ENCODE measurements at regions not wholly inside any gene's neighbourhood (a gene's known extent, or its start where the extent isn't known, plus 50 kb on each side); places are given as distances from the start of the nearest gene placed in this dataset.

DNA sequence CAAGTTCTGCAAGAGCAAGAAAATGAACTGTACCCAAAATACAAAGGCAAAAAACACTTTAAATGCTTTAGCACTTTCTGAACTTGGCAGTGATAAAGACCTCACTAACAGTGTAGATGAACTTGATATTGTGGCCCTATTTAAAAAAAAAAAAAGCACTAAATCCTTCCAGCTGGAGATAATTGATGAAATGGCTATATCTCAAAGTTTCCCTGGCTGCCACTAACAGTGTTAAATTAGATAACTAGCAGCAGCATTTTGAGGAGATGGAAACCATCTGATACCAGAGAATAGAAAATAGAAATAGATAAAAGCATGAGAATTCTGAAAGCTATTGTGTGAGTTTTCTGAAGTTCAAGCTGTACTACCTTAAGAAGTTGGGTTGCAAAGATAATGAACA lies 317.2 kb downstream of the RWDD3 start:
- Histone ChIP-seq H2BK12ac (ENCODE audit: low read depth, low read length) (no peak overlapping the region), H3K14ac (ENCODE audit: insufficient read length) (no peak overlapping the region), H3K4me1 (replicated peaks in 1 of 4; ENCODE audit: control insufficient read depth in 3 of 4, insufficient read depth in 4 of 4, low read length in 3 of 4) (no peaks in the 10 kb centered on the region; a peak in 1 of 7 replicates), H2BK5ac (ENCODE audit: low read depth, low read length) (no peak overlapping the region), H4K5ac (ENCODE audit: insufficient read length, low read depth, low read length) (no peak overlapping the region), H2BK15ac (ENCODE audit: low read length) (no peak overlapping the region), H3K4ac (replicated peaks; ENCODE audit: insufficient read length, low read depth, low read length) (no peak overlapping the region), H3K23ac (ENCODE audit: insufficient read length) (no peak overlapping the region), H3K18ac (ENCODE audit: extremely low read depth, low read length) (no peak overlapping the region), H2BK20ac (ENCODE audit: low read length) (no peak overlapping the region), H3K27me3 (replicated peaks in 1 of 4; ENCODE audit: control insufficient read depth in 3 of 4, extremely low read depth in 1 of 4, insufficient read depth in 3 of 4, low read length in 3 of 4) (no peaks in the 10 kb centered on the region), H2AK5ac (ENCODE audit: low read depth, low read length) (no peak overlapping the region), H2BK120ac (replicated peaks; ENCODE audit: low read depth, low read length) (no peak overlapping the region), H4K8ac (ENCODE audit: extremely low read depth, insufficient read depth, low read length) (no peak overlapping the region), H4K20me1 (replicated peaks in 1 of 2; ENCODE audit: control insufficient read depth in 1 of 2, insufficient read depth in 2 of 2, low read length in 2 of 2) (no peaks in the 10 kb centered on the region), H3K79me1 (ENCODE audit: low read depth, low read length) (no peaks in the 10 kb centered on the region), H4K91ac (replicated peaks; ENCODE audit: insufficient read length, low read length) (no peak overlapping the region), H3K4me3 (ENCODE audit: extremely low read depth in 1 of 4, insufficient read depth in 2 of 4, low read depth in 3 of 4, low read length in 4 of 4) (no peak overlapping the region), H3K27ac (ENCODE audit: low read depth, low read length) (no peak overlapping the region), H3K56ac (replicated peaks; ENCODE audit: insufficient read length, low read depth, low read length) (no peak overlapping the region), H3K79me2 (ENCODE audit: control insufficient read depth in 1 of 2, insufficient read depth in 2 of 2, low read length in 2 of 2) (no peaks in the 10 kb centered on the region), H2AFZ (ENCODE audit: low read length) (no peak overlapping the region), H3K9ac (replicated peaks in 1 of 4; ENCODE audit: extremely low read depth in 1 of 4, low read depth in 3 of 4, low read length in 3 of 4) (no peak overlapping the region), H3K23me2 (ENCODE audit: low read depth, low read length) (no peaks in the 10 kb centered on the region), H3K9me3 (ENCODE audit: insufficient read depth in 2 of 2, low read depth in 1 of 2, low read length in 1 of 2) (no peaks in the 10 kb centered on the region), H3K4me2 (ENCODE audit: insufficient read depth in 1 of 2, low read depth in 2 of 2, low read length in 2 of 2) (no peak overlapping the region), H3K36me3 (ENCODE audit: control insufficient read depth in 2 of 4, insufficient read depth in 4 of 4, low read length in 3 of 4) (no peaks in the 10 kb centered on the region)
- DNase-seq (ENCODE audit: low read depth in 1 of 2, low spot score in 2 of 2) (no peak), FAIRE-seq (no peak)
- POLR2A ChIA-PET (ENCODE audit: partially characterized antibody): no interaction called here
- CTCF ChIA-PET (ENCODE audit: partially characterized antibody): no interaction called here
- no peak for TF ChIP-seq SP4 (IDR thresholded peaks at IDR 0.05; ENCODE audit: low read length)
- TF ChIP-seq TAF1 (IDR thresholded peaks at IDR 0.05; ENCODE audit: low read depth, low read length): no peak
- TF ChIP-seq KDM4A (IDR thresholded peaks at IDR 0.05; ENCODE audit: low read depth, low read length, severe bottlenecking): no peak
- TF ChIP-seq, protein P1, sequence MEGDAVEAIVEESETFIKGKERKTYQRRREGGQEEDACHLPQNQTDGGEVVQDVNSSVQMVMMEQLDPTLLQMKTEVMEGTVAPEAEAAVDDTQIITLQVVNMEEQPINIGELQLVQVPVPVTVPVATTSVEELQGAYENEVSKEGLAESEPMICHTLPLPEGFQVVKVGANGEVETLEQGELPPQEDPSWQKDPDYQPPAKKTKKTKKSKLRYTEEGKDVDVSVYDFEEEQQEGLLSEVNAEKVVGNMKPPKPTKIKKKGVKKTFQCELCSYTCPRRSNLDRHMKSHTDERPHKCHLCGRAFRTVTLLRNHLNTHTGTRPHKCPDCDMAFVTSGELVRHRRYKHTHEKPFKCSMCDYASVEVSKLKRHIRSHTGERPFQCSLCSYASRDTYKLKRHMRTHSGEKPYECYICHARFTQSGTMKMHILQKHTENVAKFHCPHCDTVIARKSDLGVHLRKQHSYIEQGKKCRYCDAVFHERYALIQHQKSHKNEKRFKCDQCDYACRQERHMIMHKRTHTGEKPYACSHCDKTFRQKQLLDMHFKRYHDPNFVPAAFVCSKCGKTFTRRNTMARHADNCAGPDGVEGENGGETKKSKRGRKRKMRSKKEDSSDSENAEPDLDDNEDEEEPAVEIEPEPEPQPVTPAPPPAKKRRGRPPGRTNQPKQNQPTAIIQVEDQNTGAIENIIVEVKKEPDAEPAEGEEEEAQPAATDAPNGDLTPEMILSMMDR (IDR thresholded peaks at IDR 0.05; ENCODE audit: control extremely low read depth in 1 of 3, insufficient read depth in 1 of 3, low read depth in 1 of 3, low read length in 3 of 3): no peak
- TF ChIP-seq RAD21 (IDR thresholded peaks at IDR 0.05 in 1 of 2, conservative IDR thresholded peaks at IDR 0.05 in 1 of 2; ENCODE audit: low read depth in 2 of 2, low read length in 2 of 2): no peak
- no peak for TF ChIP-seq EZH2 (IDR thresholded peaks at IDR 0.05; ENCODE audit: low read depth, low read length, severe bottlenecking)
- no peak for TF ChIP-seq CHD1 (IDR thresholded peaks at IDR 0.05; ENCODE audit: low read depth, low read length)
- TF ChIP-seq, protein P2, sequence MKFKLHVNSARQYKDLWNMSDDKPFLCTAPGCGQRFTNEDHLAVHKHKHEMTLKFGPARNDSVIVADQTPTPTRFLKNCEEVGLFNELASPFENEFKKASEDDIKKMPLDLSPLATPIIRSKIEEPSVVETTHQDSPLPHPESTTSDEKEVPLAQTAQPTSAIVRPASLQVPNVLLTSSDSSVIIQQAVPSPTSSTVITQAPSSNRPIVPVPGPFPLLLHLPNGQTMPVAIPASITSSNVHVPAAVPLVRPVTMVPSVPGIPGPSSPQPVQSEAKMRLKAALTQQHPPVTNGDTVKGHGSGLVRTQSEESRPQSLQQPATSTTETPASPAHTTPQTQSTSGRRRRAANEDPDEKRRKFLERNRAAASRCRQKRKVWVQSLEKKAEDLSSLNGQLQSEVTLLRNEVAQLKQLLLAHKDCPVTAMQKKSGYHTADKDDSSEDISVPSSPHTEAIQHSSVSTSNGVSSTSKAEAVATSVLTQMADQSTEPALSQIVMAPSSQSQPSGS (IDR thresholded peaks at IDR 0.05; ENCODE audit: low read length): no peak
- TF ChIP-seq MAFK (IDR thresholded peaks at IDR 0.05; ENCODE audit: low read depth, low read length): no peak
- no peak for TF ChIP-seq POU5F1 (IDR thresholded peaks at IDR 0.05; ENCODE audit: low read depth, low read length)
- no peak for TF ChIP-seq POLR2AphosphoS5 (IDR thresholded peaks at IDR 0.05; ENCODE audit: low read depth, low read length)
- no peak for TF ChIP-seq FOSL1 (IDR thresholded peaks at IDR 0.05; ENCODE audit: insufficient read depth, low read depth, low read length)

All from H1 (cell line).